Prostate gland (tissue), 2 donors: ENCODE measurements at regions not wholly inside any gene's neighbourhood (a gene's known extent, or its start where the extent isn't known, plus 50 kb on each side); places are given as distances from the start of the nearest gene placed in this dataset.

Experiments used
- DNase-seq: peaks from one replicate; pipeline ENCODE4 v3.0.0-alpha.2; 2019; ENCODE audit warnings: low spot score
- H3K27ac ChIP-seq, 2 donors: fragments of 200-600 bp; sonication (generic); 2 replicates each; pipeline ENCODE4 v1.5.1; 2017 to 2019
- H3K27me3 ChIP-seq: fragments of 200-600 bp; sonication (generic); replicated peaks from 2 replicates; pipeline ENCODE4 v1.5.1; 2019; ENCODE audit not compliant: insufficient read depth
- H3K36me3 ChIP-seq, 2 donors: fragments of 200-600 bp; sonication (generic); 1 replicate in 1 of 2; 2 replicates in 1 of 2; pipeline versions ENCODE4 v1.5.1 to v1.8.1; 2017 to 2019
- H3K4me1 ChIP-seq: fragments of 200-600 bp; sonication (generic); replicated peaks from 2 replicates; pipeline ENCODE4 v1.5.1; 2019
- H3K4me3 ChIP-seq, 2 donors: fragments of 200-600 bp; sonication (generic); 2 replicates each; pipeline ENCODE4 v1.5.1; 2017 to 2019
- H3K9me3 ChIP-seq: fragments of 200-600 bp; sonication (generic); 2 replicates; pipeline ENCODE4 v1.5.1; 2017
- CTCF ChIP-seq, 4 experiments: fragments of 200-600 bp in 2 of 4; fragments of 450-650 bp in 2 of 4; sonication (generic) in 2 of 4; IDR thresholded peaks; 1 replicate in 3 of 4; 2 replicates in 1 of 4; pipeline ENCODE4 v1.5.1; 2016 to 2019; ENCODE audit warnings: antibody characterized with exemption in 4 of 4, mild to moderate bottlenecking in 2 of 4, moderate library complexity in 2 of 4
- POLR2A ChIP-seq: fragments of 450-650 bp; IDR thresholded peaks from one replicate; pipeline ENCODE4 v1.6.1; 2016; ENCODE audit warnings: antibody characterized with exemption, mild to moderate bottlenecking
- POLR2AphosphoS5 ChIP-seq: sonication (generic); formaldehyde crosslinking; IDR thresholded peaks from one replicate; pipeline ENCODE4 v1.6.1; 2017; ENCODE audit warnings: antibody characterized with exemption
- WGBS: methylation state at CpG from one replicate; pipeline ENCODE4 v1.1.5; 2018; 5-methylcytosine and 5-hydroxymethylcytosine counted together
- intact Hi-C: fragments of 100-400 bp; cut with DNase I; formaldehyde crosslinking; loops from one replicate; pipeline ENCODE4 v1.14.2; 2022

GRCh38 chr13:44170731-44171130, 202.9 kb upstream of the SERP2 start:
- no peaks in the 10 kb centered on the region for H3K27me3 ChIP-seq
- H3K27ac ChIP-seq, result no peak overlapping the region
- no peaks in the 10 kb centered on the region for H3K9me3 ChIP-seq
- no peaks in the 10 kb centered on the region for H3K36me3 ChIP-seq
- H3K4me3 ChIP-seq, result no peak overlapping the region
- no peak for DNase-seq
- intact Hi-C loops, result no loop called here
- TF ChIP-seq POLR2AphosphoS5 (no peak), POLR2A (no peak), CTCF (IDR thresholded peaks at IDR 0.05) (no peak)
- H3K4me1 ChIP-seq, result no peaks in the 10 kb centered on the region
- 90% methylated on average over 1 of the region's 1 CpG for WGBS

- no peak for TF ChIP-seq POLR2AphosphoS5
- TF ChIP-seq POLR2A, result no peak
- no peak for TF ChIP-seq CTCF (IDR thresholded peaks at IDR 0.05)
- WGBS, result 94% methylated on average over 1 of the region's 1 CpG
- intact Hi-C loops, result no loop called here
- no peaks in the 10 kb centered on the region for H3K27me3 ChIP-seq
- no peaks in the 10 kb centered on the region for H3K4me1 ChIP-seq
- no peak for DNase-seq
- no peak overlapping the region for H3K4me3 ChIP-seq
- H3K36me3 ChIP-seq, result no peaks in the 10 kb centered on the region
- no peaks in the 10 kb centered on the region for H3K9me3 ChIP-seq
- H3K27ac ChIP-seq, result no peak overlapping the region
These were observed 202.5 kb upstream of the SERP2 start for GRCh38 chr13:44171156-44171555.

DNA sequence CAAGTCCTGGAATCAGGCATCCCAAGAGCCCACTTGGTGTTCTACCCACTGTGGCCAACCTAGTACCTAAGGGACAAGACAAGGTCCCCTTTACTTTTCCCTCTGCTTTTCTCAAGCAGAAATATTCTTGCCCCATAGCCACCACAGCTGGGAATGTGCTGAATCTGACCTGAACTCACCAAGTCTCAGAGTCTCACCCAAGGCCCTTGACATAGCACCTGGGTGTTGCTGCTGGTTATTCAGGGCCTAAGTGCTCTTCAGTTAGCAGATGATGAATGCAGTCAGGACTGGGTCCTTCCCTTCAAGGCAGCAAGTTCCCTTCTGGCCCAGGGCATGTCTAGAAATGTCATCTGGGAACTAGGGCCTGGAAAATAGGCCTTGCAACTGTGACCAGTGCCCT, 201.8 kb upstream of the SERP2 start:
- Histone ChIP-seq H3K4me1 (no peaks in the 10 kb centered on the region), H3K27ac (no peak overlapping the region), H3K4me3 (no peak overlapping the region), H3K36me3 (no peaks in the 10 kb centered on the region), H3K9me3 (no peaks in the 10 kb centered on the region), H3K27me3 (no peaks in the 10 kb centered on the region)
- DNase-seq, result no peak
- intact Hi-C loops, result no loop called here
- TF ChIP-seq POLR2A, result no peak
- TF ChIP-seq CTCF (IDR thresholded peaks at IDR 0.05), result no peak
- no peak for TF ChIP-seq POLR2AphosphoS5

- intact Hi-C loops, result no loop called here
These were observed 201.3 kb upstream of the SERP2 start for GRCh38 chr13:44172281-44172810.

DNA sequence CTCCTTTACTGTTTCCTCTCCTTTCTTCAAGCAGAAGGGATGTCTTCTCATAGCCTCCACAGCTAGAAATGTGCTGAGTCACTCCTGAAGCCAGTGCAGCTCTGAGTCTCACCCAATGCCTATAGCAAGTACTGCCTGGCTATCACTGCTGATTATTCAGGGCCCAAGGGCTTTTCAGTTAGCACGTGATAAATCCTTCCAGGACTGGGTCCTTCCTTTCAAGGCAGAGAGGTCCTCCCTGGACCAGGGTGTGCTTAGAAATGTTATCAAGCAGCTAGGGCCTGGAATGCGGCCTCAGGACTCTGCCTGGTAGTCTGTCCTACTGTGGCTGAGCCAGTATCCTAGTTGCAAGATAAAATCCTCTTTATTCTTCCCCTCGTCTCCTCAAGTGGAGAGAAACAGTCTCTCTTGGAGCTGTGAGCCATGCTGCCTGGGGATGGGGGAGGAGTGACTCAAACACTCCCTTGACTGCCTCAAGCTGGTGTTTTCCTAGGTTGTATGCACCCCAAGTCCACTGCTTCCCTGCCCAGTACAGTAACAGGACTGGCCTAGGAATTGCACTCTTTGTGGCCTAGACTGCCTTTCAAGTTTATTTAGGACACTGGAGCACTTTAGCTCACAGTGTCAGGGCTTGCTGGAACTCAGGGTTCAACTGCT, 198.7 kb upstream of the SERP2 start:
- WGBS, result 73% methylated on average over 3 of the region's 3 CpGs
- intact Hi-C loops, result no loop called here
- DNase-seq, result no peak
- H3K9me3 ChIP-seq, result no peaks in the 10 kb centered on the region
- no peaks in the 10 kb centered on the region for H3K4me1 ChIP-seq
- H3K4me3 ChIP-seq, result no peak overlapping the region
- no peaks in the 10 kb centered on the region for H3K27me3 ChIP-seq
- H3K36me3 ChIP-seq, result no peaks in the 10 kb centered on the region
- TF ChIP-seq CTCF (IDR thresholded peaks at IDR 0.05) (no peak), POLR2A (no peak), POLR2AphosphoS5 (no peak)
- no peak overlapping the region for H3K27ac ChIP-seq

More at GRCh38 chr13:44172281-44172810, 201.3 kb upstream of the SERP2 start:
- TF ChIP-seq POLR2A, result no peak
- WGBS, result 89% methylated on average over 4 of the region's 4 CpGs
- no peaks in the 10 kb centered on the region for H3K4me1 ChIP-seq
- H3K9me3 ChIP-seq, result no peaks in the 10 kb centered on the region
- no peak for DNase-seq
- H3K36me3 ChIP-seq, result no peaks in the 10 kb centered on the region
- H3K4me3 ChIP-seq, result no peak overlapping the region
- H3K27ac ChIP-seq, result no peak overlapping the region
- no peaks in the 10 kb centered on the region for H3K27me3 ChIP-seq
